ENCODE measurements at regions not wholly inside any gene's neighbourhood (a gene's known extent, or its start where the extent isn't known, plus 50 kb on each side); places are given as distances from the start of the nearest gene placed in this dataset.
"Not testable (repeated sequence)": the region's sequence is repeated elsewhere in the genome, so short reads cannot be mapped to it uniquely, and the experiment has no call there.

GRCh38 chr5:171553817-171554216 is 134.4 kb downstream of the FGF18 start:
- not testable (repeated sequence) for TF ChIP-seq POLR2A (IDR thresholded peaks at IDR 0.05; ENCODE audit: low read length); GATA1 (IDR thresholded peaks at IDR 0.05; ENCODE audit: low read depth, low read length)

All from erythroblast (primary cell).